ENCODE measurements at regions not wholly inside any gene's neighbourhood (a gene's known extent, or its start where the extent isn't known, plus 50 kb on each side); places are given as distances from the start of the nearest gene placed in this dataset.
A peak's percentile ranks its signal among the peaks of the same experiment; 100 is the strongest.

DNA sequence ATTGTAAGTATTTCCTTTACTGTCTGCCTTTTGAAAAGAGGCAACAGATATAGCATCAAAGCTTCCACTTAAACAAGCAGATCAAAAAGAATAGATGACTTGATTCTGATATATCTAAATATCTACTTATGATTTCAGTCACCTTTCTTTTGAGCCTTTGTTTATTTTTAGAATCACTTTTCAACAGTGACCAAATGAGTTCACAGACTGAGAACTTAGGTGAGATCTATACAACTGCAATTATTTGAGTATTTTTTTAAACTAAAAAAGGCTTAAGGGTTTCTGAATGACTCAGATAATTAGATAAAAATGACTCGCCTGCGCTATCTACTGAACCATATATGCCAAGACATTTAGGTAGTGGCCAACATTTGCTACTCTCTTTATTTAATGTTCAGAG, 166.7 kb upstream of the KCNIP4 start:
- DNase-seq = no peak

DNA sequence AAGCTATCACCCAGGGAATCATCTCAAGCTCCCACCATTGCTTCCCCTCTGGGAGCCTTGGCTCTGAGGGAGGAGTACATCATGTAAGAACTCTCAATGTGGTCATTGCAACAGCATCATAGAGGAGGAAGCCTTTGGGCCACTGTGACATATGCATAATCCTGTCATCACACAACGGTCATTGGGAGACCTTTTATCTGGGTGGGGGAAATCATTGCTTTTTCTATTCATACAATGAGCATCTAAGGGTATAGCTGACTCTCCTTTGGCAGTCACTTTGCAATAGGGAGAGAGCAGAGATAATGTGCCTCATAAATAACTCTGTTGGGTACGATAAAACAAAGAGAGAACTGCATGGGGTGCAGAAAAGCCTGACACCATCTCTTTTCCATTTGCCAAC, 155.2 kb upstream of the KCNIP4 start:
- DNase-seq = no peak

DNA sequence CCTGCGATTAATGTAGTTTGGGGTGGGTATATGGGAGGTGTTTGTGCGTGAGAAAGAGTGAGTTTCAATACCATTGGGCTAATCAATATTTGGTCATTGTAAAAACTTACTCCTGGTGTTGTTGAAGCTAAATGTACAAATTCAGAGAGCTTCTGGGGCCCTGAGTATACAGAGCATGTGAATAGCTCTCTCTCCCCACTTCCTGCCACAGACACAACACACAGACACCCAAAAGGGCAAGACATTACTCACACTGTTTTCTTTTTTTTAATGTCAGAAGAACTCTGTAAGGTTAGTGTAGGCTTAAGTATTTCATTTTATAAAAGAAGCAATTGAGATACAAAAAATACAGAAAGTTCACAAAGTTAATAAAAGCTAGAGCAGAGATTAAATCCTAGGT, 151.3 kb upstream of the KCNIP4 start:
- DNase-seq = no peak

- DNase-seq = peak in 1 of 51 donors; percentile 55
Measured at GRCh38 chr4:22097596-22097995, 149.0 kb upstream of the KCNIP4 start.

- DNase-seq = no peak
Measured at GRCh38 chr4:22094217-22094616, 145.6 kb upstream of the KCNIP4 start.

DNA sequence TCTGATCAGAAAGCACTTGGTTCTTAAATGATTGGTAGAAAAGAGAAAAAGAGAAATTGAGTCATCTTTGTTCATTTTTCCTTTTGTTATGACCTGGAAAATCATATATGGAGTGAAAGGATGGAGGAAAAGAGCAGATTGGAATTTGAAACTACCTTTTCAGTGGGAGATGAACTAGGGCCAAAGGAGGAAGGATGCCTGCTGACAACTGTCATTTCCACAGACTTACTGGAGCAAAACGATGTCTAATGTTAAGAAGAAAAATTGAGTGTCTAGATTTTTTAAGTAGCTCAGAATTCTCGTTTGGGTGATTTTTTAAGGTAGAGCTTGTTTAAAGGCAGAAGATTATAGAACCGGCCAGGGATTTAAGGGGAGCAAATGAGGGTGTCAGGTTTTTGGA, 144.6 kb upstream of the KCNIP4 start:
- no peak for DNase-seq

DNA sequence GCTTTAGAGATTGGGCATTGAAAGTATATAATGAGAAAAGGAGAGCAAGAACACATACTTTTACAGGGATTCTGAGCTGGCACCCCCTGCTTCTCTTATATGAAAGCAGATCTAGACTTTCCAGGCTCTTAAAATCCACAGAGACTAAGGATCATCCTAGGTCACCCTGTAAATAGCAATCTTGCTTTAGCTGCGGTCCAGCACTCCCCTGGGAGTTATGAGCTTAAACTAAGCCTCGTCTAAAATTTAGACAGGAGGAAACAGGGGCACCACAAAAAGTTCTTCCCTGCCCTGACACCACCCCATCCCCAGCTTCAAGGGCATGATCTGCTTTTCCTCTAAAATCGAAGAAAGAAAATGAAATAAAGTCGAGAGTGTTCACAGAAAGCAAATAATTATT, 143.3 kb upstream of the KCNIP4 start:
- no peak for DNase-seq

DNA sequence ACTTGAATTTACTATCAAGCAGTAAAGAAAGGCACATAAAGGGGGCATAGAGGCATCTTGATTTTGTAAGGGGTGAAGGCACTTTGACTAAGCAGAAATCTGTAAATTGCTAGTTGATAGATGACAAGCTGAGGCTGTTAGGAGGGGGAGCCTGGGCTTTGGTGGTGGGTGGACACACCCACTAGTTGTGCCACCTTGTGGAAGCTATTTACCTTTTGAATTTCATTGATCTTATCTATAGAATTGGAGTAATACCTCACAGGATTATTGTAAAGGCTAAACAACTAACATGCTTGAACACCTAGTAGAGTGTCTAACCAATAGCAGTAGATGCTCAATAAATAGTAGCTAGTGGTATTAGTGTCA, 142.8 kb upstream of the KCNIP4 start:
- DNase-seq = no peak

DNA sequence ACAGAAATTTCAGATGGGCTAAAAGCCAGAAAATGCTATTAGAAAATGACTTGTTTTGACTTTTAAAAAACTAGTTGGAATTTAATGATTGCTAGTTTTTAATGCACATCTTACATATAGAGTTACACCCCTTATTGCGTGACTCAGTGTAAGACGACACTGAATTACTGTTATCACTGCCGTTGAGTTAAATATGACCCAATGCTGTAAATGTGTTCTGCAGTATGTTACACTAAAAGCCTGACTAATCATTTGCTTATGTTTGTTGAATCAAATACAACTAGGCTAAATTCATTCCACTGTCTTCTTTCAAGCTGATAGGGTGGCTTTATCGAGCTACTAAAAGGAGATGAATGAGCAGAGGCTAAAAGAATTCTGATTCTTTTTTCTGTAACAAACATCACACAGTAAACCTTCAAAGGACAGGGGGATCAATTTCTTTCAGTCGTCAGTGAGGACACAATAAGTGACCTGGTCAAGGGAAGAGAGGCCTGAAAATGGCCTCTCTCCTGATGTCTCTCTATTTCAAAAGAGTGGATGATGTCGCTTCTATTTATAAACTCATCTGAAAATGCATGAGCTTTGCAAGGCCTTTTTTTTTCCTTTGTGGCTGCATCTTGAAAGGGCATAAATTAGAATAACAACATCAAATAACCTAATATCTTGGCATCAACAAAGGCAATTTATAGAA, 142.2 kb upstream of the KCNIP4 start:
- no peak for DNase-seq

DNA sequence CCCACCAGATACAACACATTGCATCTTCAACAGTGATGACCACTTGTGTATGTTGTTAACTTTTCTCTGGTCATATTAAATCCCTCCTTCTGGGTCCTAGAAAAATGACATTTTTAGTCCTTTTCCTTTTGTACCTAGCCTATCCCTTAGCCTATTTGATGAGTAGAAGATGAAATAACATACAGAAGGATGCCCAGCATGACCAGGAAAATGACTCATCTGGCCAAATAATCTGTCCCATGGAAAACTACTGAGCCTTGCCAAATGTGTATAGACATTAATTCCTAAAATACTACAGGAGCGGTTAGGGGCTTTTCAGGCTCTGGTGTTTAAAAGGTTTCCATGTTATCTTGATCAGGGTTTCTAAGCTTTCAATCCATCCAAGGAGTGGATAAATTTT, 129.0 kb upstream of the KCNIP4 start:
- DNase-seq = no peak

DNA sequence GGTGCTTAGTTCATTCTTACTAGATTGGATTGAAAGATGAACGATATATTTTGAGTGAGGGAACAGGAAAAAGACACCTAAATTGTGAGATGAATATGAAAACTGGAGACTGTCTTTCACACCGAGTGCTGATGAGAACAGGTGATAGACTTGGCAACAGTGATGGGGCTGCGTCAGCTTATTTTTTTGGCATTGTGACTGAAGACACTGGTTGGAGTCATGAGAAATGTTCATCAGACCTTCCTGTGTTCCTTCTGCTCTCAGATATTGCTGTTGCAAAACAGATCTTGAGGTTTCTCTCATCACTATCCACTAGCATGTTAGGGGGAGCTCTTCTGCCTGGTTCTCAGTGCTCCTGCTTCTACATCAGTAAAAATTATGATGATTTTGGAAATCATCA, 124.2 kb upstream of the KCNIP4 start:
- DNase-seq = no peak

- DNase-seq = no peak
Measured at GRCh38 chr4:22072240-22072639, 123.7 kb upstream of the KCNIP4 start.

DNA sequence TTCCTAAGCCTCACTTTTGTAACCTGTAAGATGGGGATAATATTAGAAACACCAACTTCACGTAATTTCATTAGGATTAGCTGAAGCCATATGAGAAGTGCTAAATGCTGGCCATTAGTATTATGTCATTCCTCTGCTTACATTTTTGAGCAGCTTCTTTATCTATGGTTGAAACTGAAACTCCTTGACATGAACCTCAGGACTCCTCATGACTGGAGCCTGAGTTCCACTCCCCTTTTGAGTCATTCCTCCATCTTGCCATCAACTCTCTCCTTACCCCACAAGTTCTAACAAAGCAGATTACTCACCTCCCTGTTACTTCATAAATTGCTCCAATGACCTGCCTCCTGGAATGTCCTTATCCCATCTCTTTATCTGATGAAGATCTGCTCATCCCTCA, 123.2 kb upstream of the KCNIP4 start:
- no peak for DNase-seq

- no peak for DNase-seq
Measured at GRCh38 chr4:22070256-22070655, 121.7 kb upstream of the KCNIP4 start.

- DNase-seq = no peak
Measured at GRCh38 chr4:22063613-22064012, 115.0 kb upstream of the KCNIP4 start.

DNA sequence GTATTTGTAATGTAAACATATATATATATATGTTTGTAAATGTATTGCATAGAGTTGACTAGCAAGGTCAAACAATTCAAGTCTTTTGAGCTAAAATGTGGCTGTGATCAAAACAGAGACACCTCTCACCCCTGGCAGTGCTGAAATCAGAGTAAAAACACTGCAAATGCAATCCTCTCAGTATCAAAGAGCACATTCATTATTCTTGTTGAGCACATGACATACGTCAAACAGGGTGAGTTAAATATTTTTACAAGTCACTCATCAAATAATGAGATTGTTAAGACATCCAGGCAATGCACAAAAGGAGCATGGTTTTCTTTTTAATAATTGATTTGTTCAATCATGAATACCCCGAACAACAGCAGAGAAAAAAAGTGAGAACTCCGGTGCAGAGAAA, 114.1 kb upstream of the KCNIP4 start:
- DNase-seq = no peak

- DNase-seq = no peak
Measured at GRCh38 chr4:22055954-22056353, 107.4 kb upstream of the KCNIP4 start.

DNA sequence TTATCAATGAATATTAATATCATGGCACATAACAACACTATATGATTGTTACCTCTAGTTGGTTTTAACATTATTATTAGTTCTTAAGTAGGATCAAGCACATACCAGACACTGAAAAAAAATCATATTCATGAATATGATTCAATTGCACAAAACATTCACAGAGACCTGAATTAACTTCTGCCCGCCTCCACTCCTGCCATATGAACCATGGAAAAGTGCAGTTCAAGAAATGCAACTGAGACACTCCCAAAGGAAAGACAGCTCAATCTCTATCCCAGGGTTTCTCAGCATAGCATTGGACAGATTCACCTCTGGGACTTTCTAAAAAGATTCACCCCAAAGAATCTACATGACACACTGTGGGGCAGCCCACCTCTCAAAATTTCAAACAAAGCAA, 103.5 kb upstream of the KCNIP4 start:
- DNase-seq = no peak

DNA sequence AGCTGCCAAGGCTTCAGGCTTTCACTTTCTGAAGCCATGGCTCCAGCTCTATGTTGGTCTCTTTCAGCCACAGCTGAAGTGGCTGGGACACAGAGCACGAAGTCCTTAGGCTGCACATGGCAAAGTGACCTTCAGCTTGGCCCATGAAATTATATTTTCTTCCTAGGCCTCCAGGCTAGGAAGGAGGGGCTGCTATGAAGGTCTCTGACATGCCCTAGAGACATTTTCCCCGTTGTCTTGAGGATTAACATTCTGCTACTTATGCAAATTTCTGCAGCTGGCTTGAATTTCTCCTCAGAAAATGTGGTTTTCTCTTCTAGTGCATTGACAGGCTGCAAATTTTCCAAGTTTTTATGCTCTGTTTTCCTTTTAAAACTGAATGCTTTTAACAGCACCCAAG, 99.8 kb upstream of the KCNIP4 start:
- DNase-seq = no peak

- no peak for DNase-seq
Measured at GRCh38 chr4:22047793-22048192, 99.2 kb upstream of the KCNIP4 start.

DNA sequence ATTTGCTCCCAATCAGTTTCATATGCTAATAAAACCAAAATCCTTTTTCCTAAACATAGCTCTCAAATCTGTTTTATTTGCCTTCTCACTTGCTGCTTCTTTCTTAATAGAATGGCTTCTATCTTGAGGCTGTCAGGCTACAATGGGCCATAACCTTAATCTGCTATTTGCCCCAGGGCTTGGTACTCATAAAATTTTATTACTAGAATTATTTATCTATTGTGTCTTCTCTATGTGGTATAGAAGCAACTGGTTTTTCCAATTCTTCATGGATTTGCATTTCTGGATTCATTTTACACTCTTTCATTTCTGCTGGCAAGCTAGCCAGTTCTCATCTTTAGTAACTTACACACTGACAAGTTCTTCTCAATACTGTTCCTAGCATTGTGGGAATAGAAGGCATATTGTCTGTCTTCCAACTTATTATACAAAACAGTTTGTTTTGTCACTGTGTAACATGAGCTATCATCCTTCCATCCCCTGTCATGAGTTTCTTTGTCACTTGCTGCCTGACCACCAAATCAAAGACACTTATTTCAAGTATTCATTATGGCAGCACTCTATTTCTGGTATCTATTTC, 96.6 kb upstream of the KCNIP4 start:
- DNase-seq = no peak

GRCh38 chr4:22031423-22031822, 82.9 kb upstream of the KCNIP4 start:
- DNase-seq = no peak

- DNase-seq = no peak
Measured at GRCh38 chr4:22030881-22031280, 82.3 kb upstream of the KCNIP4 start.

DNA sequence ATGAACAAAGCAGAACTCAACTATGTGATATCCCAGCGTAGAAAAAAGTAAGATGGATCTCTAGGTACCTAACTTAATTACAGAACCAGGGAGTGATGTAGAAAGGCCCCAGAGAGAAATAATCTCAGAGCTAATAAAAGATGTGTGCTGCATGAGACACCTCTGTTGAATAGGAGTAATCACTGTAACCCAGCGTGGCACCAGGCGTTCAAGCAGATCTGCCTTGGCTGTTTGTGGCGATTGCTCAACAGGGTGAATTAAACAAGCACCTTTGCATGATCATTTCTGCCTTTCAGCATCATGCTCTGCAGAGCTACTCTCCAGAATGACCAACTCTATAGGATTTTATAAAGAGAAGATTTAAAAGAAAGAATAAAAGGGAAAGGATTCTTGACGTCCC, 81.7 kb upstream of the KCNIP4 start:
- DNase-seq = peak in 3 of 51 donors; percentile 0 to 17 (median 1)
